SK-N-SH (cell line): ENCODE measurements at regions not wholly inside any gene's neighbourhood (a gene's known extent, or its start where the extent isn't known, plus 50 kb on each side); places are given as distances from the start of the nearest gene placed in this dataset.

Experiments used
- EP300 ChIP-seq, 2 experiments: IDR thresholded peaks; 2 replicates each; pipeline versions ENCODE4 v1.4.0 to v1.6.1; 2012; ENCODE audit warnings: borderline replicate concordance in 1 of 2, low read depth in 1 of 2, low read length in 1 of 2
- FOXM1 ChIP-seq: IDR thresholded peaks from 2 replicates; pipeline ENCODE4 v1.4.0; 2012; ENCODE audit warnings: low read depth, mild to moderate bottlenecking
- GATA2 ChIP-seq: sonication (generic); formaldehyde crosslinking; IDR thresholded peaks from 2 replicates; pipeline ENCODE4 v1.5.0; 2020; ENCODE audit warnings: mild to moderate bottlenecking, missing genetic modification reagents
- JUND ChIP-seq: IDR thresholded peaks from 2 replicates; pipeline ENCODE4 v1.4.0; 2012
- NFIC ChIP-seq: IDR thresholded peaks from 2 replicates; pipeline ENCODE4 v1.4.0; 2012; ENCODE audit warnings: borderline replicate concordance
- POLR2AphosphoS5 ChIP-seq: IDR thresholded peaks from 2 replicates; pipeline ENCODE4 v1.6.1; 2012; ENCODE audit warnings: low read depth, low read length
- RCOR1 ChIP-seq: fragments of 150-350 bp; IDR thresholded peaks from 2 replicates; pipeline ENCODE4 v1.6.1; 2017; ENCODE audit warnings: antibody characterized with exemption, low read length
- REST ChIP-seq: IDR thresholded peaks from 2 replicates; pipeline ENCODE4 v1.6.1; 2012; ENCODE audit warnings: mild to moderate bottlenecking, low read depth, low read length, moderate library complexity
- RXRA ChIP-seq: IDR thresholded peaks from 2 replicates; pipeline ENCODE4 v1.4.0; 2012; ENCODE audit warnings: low read depth, mild to moderate bottlenecking, borderline replicate concordance
- SMC3 ChIP-seq: IDR thresholded peaks from 2 replicates; pipeline ENCODE4 v1.6.1; 2012; ENCODE audit warnings: low read depth, low read length, improper control_type of control experiment
- YY1 ChIP-seq: IDR thresholded peaks from 2 replicates; pipeline ENCODE4 v1.4.0; 2012; ENCODE audit warnings: low read depth, mild to moderate bottlenecking
- TF ChIP-seq, protein P1 (sequence below): fragments of 200-600 bp; sonication (generic); IDR thresholded peaks from 2 replicates; pipeline ENCODE4 v1.6.1; 2017; ENCODE audit warnings: antibody characterized with exemption, mild to moderate bottlenecking, moderate library complexity
- TF ChIP-seq, protein P2 (sequence below): fragments of 150-350 bp; IDR thresholded peaks from 2 replicates; pipeline ENCODE4 v1.6.1; 2017; ENCODE audit warnings: antibody characterized with exemption, low read length, low read depth, borderline replicate concordance
- TF ChIP-seq, protein P3 (sequence below): fragments of 150-350 bp; IDR thresholded peaks from 2 replicates; pipeline ENCODE4 v1.6.1; 2016; ENCODE audit warnings: mild to moderate bottlenecking, low read depth, low read length

DNA sequence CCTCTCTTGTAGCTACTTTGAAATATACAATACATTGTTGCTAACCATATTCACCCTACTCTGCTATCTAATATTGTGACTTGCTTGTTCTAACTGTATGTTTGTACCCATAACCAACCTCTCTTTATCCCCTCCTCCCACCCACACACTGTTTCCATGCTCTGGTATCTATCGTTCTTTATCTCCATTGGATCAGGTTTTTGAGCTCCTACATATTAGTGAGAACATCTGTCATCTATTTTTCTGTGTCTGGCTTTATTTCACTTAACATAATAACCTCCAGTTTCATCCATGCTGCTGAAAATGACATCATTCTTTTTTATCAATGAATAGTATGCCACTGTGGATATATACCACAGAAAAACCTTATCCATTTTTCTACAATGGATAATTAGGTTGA is 1230.1 kb downstream of the PLA2G4A start:
- TF ChIP-seq, protein P1, sequence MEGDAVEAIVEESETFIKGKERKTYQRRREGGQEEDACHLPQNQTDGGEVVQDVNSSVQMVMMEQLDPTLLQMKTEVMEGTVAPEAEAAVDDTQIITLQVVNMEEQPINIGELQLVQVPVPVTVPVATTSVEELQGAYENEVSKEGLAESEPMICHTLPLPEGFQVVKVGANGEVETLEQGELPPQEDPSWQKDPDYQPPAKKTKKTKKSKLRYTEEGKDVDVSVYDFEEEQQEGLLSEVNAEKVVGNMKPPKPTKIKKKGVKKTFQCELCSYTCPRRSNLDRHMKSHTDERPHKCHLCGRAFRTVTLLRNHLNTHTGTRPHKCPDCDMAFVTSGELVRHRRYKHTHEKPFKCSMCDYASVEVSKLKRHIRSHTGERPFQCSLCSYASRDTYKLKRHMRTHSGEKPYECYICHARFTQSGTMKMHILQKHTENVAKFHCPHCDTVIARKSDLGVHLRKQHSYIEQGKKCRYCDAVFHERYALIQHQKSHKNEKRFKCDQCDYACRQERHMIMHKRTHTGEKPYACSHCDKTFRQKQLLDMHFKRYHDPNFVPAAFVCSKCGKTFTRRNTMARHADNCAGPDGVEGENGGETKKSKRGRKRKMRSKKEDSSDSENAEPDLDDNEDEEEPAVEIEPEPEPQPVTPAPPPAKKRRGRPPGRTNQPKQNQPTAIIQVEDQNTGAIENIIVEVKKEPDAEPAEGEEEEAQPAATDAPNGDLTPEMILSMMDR = no peak
- TF ChIP-seq RXRA (no peak), JUND (no peak), REST (no peak), GATA2 (no peak), NFIC (no peak), YY1 (no peak), POLR2AphosphoS5 (no peak), EP300 (IDR thresholded peaks at IDR 0.05; ENCODE audit: borderline replicate concordance in 1 of 2, low read depth in 1 of 2, low read length in 1 of 2) (no peak), SMC3 (no peak), RCOR1 (no peak), FOXM1 (no peak)
- TF ChIP-seq, protein P2, sequence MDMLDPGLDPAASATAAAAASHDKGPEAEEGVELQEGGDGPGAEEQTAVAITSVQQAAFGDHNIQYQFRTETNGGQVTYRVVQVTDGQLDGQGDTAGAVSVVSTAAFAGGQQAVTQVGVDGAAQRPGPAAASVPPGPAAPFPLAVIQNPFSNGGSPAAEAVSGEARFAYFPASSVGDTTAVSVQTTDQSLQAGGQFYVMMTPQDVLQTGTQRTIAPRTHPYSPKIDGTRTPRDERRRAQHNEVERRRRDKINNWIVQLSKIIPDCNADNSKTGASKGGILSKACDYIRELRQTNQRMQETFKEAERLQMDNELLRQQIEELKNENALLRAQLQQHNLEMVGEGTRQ = no peak
- TF ChIP-seq, protein P3, sequence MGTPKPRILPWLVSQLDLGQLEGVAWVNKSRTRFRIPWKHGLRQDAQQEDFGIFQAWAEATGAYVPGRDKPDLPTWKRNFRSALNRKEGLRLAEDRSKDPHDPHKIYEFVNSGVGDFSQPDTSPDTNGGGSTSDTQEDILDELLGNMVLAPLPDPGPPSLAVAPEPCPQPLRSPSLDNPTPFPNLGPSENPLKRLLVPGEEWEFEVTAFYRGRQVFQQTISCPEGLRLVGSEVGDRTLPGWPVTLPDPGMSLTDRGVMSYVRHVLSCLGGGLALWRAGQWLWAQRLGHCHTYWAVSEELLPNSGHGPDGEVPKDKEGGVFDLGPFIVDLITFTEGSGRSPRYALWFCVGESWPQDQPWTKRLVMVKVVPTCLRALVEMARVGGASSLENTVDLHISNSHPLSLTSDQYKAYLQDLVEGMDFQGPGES = no peak
